ENCODE measurements at regions not wholly inside any gene's neighbourhood (a gene's known extent, or its start where the extent isn't known, plus 50 kb on each side); places are given as distances from the start of the nearest gene placed in this dataset.

DNA sequence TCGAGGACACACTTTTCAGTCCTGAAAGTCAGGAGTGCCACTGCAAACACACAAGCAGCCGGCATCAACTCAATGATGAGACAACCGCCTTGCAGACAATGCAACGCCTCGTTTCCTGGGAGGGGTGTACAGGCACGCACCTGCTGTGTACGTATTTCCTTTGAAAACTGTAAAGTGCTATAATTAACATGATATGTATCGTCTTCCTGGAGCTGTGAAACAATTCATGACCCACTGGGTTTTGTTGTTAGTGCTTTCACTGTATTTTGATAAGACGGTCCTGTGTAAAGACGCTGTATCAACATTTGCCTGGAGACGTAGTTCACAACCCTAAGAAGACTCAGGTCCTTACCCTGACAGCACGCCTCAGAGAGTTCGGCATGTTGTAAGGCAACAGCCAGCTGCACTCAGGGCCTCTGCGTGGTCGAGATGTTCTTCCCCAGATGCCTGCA is 105.7 kb upstream of the ANO1 start:
- TF ChIP-seq EZH2 (IDR thresholded peaks at IDR 0.05; ENCODE audit: borderline replicate concordance, low read depth, low read length, poor library complexity, severe bottlenecking) = no peak
- TF ChIP-seq, protein P1, sequence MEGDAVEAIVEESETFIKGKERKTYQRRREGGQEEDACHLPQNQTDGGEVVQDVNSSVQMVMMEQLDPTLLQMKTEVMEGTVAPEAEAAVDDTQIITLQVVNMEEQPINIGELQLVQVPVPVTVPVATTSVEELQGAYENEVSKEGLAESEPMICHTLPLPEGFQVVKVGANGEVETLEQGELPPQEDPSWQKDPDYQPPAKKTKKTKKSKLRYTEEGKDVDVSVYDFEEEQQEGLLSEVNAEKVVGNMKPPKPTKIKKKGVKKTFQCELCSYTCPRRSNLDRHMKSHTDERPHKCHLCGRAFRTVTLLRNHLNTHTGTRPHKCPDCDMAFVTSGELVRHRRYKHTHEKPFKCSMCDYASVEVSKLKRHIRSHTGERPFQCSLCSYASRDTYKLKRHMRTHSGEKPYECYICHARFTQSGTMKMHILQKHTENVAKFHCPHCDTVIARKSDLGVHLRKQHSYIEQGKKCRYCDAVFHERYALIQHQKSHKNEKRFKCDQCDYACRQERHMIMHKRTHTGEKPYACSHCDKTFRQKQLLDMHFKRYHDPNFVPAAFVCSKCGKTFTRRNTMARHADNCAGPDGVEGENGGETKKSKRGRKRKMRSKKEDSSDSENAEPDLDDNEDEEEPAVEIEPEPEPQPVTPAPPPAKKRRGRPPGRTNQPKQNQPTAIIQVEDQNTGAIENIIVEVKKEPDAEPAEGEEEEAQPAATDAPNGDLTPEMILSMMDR (conservative IDR thresholded peaks at IDR 0.05; ENCODE audit: low read depth, low read length) = no peak

Measured in A673 (cell line).